Natural killer cell (primary cell): ENCODE measurements at regions not wholly inside any gene's neighbourhood (a gene's known extent, or its start where the extent isn't known, plus 50 kb on each side); places are given as distances from the start of the nearest gene placed in this dataset.

Experiments used
- ATAC-seq, 3 donors: fragments of 150-1000 bp in 2 of 3; fragments of 200-7000 bp in 1 of 3; cut with Tn5 transposase; 1 replicate in 1 of 3; 2 replicates in 2 of 3; pipeline ENCODE4 v1.10.0; 2021; ENCODE audit warnings: mild to moderate bottlenecking in 2 of 3, moderate library complexity in 2 of 3
- DNase-seq, 2 donors: peaks; one replicate each; pipeline versions ENCODE4 v3.0.0 to v3.0.0-alpha.2; 2013 to 2021; ENCODE audit warnings: mixed read lengths in 1 of 2
- H3K27ac ChIP-seq: one replicate; pipeline ENCODE4 v1.5.1; 2013; ENCODE audit warnings: mild to moderate bottlenecking, low read length
- H3K27me3 ChIP-seq: one replicate; pipeline ENCODE4 v1.6.1; 2013; ENCODE audit warnings: low read length; ENCODE audit not compliant: control insufficient read depth, insufficient read depth
- H3K36me3 ChIP-seq: one replicate; pipeline ENCODE4 v1.6.1; 2013; ENCODE audit warnings: low read length; ENCODE audit not compliant: control insufficient read depth, insufficient read depth
- H3K4me1 ChIP-seq: one replicate; pipeline ENCODE4 v1.6.1; 2013; ENCODE audit warnings: low read length; ENCODE audit not compliant: control insufficient read depth, insufficient read depth
- H3K4me3 ChIP-seq: one replicate; pipeline ENCODE4 v1.5.1; 2013; ENCODE audit warnings: low read length
- H3K9me3 ChIP-seq: one replicate; pipeline ENCODE4 v1.6.1; 2013; ENCODE audit warnings: low read length; ENCODE audit not compliant: control insufficient read depth, insufficient read depth
- H3K27ac Mint-ChIP-seq, 2 donors: one replicate each; pipeline ENCODE4 v1.8.0; 2022; ENCODE audit warnings: mild to moderate bottlenecking in 2 of 2, mixed read lengths in 2 of 2, moderate library complexity in 1 of 2
- H3K27me3 Mint-ChIP-seq, 2 donors: one replicate each; pipeline ENCODE4 v1.8.0; 2022; ENCODE audit warnings: low read depth in 2 of 2, mixed read lengths in 2 of 2
- H3K36me3 Mint-ChIP-seq: one replicate; pipeline ENCODE4 v1.8.0; 2022; ENCODE audit warnings: mixed read lengths
- H3K4me1 Mint-ChIP-seq, 2 donors: one replicate each; pipeline ENCODE4 v1.8.0; 2022; ENCODE audit warnings: mixed read lengths in 2 of 2
- H3K4me3 Mint-ChIP-seq: one replicate; pipeline ENCODE4 v1.8.0; 2022; ENCODE audit warnings: mild to moderate bottlenecking, moderate library complexity, mixed read lengths
- H3K9me3 Mint-ChIP-seq, 2 donors: one replicate each; pipeline ENCODE4 v1.8.0; 2022; ENCODE audit warnings: mixed read lengths in 2 of 2
- WGBS: methylation state at CpG from one replicate; pipeline ENCODE4 v1.1.7; 2013; ENCODE audit warnings: missing lambda C conversion rate; ENCODE audit not compliant: insufficient coverage; 5-methylcytosine and 5-hydroxymethylcytosine counted together
- intact Hi-C: fragments of 100-400 bp; cut with micrococcal nuclease; formaldehyde crosslinking; loops from one replicate; pipeline ENCODE4 v1.14.2; 2022
- TF ChIP-seq, protein P1 (sequence below): fragments of 200-600 bp; IDR thresholded peaks from one replicate; pipeline ENCODE4 v1.8.0; 2022; ENCODE audit warnings: antibody characterized with exemption

DNA sequence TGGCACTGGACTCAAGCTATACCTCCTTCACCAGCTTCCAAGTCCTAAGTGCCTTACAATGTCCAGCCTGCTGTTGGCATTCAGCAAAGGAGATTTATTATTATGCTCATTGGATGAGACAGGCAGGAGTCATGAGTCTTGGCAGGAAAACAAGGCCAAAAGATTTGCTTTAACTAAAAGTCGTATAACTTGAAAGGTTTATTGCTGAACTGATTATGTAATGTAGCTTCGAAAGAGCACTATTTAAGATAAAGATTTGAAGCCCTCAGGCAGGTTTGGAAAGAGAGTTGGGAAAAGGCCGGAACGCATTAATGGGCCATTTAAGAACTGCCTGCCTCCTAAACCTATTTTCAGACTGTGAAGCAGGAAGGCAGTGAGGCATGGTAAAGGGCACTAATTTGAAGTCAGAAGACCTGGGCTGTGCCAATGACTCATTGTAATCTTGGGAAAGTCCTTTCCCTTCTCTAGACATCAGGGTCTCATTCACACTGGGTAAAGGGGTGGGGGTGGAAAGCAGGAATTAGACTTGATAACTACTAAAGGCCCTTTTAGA is 280.5 kb upstream of the EDA2R start:
- Mint-ChIP-seq H3K27me3 (no peaks in the 10 kb centered on the region), H3K4me3 (no peak overlapping the region), H3K9me3 (peaks cover 0 to 2% of the 10 kb centered on the region in 2 donors), H3K36me3 (no peaks in the 10 kb centered on the region), H3K27ac (no peak overlapping the region), H3K4me1 (no peaks in the 10 kb centered on the region)
- Histone ChIP-seq H3K9me3 (no peaks in the 10 kb centered on the region), H3K4me3 (no peak overlapping the region), H3K36me3 (no peaks in the 10 kb centered on the region), H3K27ac (no peak overlapping the region), H3K27me3 (no peaks in the 10 kb centered on the region), H3K4me1 (no peaks in the 10 kb centered on the region)
- WGBS, result 91% methylated on average over 4 of the region's 4 CpGs
- TF ChIP-seq, protein P1, sequence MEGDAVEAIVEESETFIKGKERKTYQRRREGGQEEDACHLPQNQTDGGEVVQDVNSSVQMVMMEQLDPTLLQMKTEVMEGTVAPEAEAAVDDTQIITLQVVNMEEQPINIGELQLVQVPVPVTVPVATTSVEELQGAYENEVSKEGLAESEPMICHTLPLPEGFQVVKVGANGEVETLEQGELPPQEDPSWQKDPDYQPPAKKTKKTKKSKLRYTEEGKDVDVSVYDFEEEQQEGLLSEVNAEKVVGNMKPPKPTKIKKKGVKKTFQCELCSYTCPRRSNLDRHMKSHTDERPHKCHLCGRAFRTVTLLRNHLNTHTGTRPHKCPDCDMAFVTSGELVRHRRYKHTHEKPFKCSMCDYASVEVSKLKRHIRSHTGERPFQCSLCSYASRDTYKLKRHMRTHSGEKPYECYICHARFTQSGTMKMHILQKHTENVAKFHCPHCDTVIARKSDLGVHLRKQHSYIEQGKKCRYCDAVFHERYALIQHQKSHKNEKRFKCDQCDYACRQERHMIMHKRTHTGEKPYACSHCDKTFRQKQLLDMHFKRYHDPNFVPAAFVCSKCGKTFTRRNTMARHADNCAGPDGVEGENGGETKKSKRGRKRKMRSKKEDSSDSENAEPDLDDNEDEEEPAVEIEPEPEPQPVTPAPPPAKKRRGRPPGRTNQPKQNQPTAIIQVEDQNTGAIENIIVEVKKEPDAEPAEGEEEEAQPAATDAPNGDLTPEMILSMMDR, result no peak
- no peak for DNase-seq
- intact Hi-C loops, result no loop called here
- ATAC-seq, result no peak

DNA sequence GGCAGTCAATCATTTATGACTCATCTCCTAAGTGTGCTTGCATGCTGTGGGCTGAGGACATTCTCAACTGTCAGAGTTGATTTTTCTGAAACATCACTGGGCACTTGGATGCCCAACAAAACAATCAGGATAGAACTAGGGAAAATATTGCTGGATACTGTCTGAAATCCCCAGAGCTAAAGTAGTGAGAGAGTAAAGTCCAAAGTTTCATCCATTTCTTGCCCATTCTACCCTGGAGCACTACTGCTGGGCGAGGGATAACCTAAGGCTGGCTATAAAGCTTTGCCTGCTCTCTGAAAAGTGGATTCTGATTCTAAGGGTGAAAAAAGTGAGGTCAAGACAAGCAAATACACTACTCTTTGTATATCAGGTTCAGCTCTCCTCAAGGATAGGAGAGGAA is 279.6 kb upstream of the EDA2R start:
- no peak overlapping the region for H3K27ac Mint-ChIP-seq
- Histone ChIP-seq H3K27ac (no peak overlapping the region), H3K4me3 (no peak overlapping the region), H3K4me1 (no peaks in the 10 kb centered on the region), H3K27me3 (no peaks in the 10 kb centered on the region), H3K36me3 (no peaks in the 10 kb centered on the region), H3K9me3 (no peaks in the 10 kb centered on the region)
- no peak for ATAC-seq
- no peaks in the 10 kb centered on the region for H3K36me3 Mint-ChIP-seq
- H3K9me3 Mint-ChIP-seq, result peaks cover 0 to 2% of the 10 kb centered on the region in 2 donors
- WGBS, result 100% methylated on average over 1 of the region's 1 CpG
- H3K4me1 Mint-ChIP-seq, result no peaks in the 10 kb centered on the region
- no peak overlapping the region for H3K4me3 Mint-ChIP-seq
- no peaks in the 10 kb centered on the region for H3K27me3 Mint-ChIP-seq
- intact Hi-C loops, result no loop called here
- TF ChIP-seq, protein P1, result no peak
- DNase-seq, result no peak

GRCh38 chrX:66915893-66916292 is 277.0 kb upstream of the EDA2R start:
- Mint-ChIP-seq H3K27ac (no peak overlapping the region), H3K9me3 (peaks cover 0 to 2% of the 10 kb centered on the region in 2 donors), H3K27me3 (no peaks in the 10 kb centered on the region), H3K4me1 (no peaks in the 10 kb centered on the region), H3K36me3 (no peaks in the 10 kb centered on the region), H3K4me3 (no peak overlapping the region)
- no peaks in the 10 kb centered on the region for H3K9me3 ChIP-seq
- no peaks in the 10 kb centered on the region for H3K36me3 ChIP-seq
- H3K4me1 ChIP-seq, result no peaks in the 10 kb centered on the region
- H3K27me3 ChIP-seq, result no peaks in the 10 kb centered on the region
- TF ChIP-seq, protein P1, result no peak
- H3K27ac ChIP-seq, result no peak overlapping the region
- 55% methylated on average over 1 of the region's 2 CpGs for WGBS
- DNase-seq (no peak), ATAC-seq (no peak)
- intact Hi-C loops, result no loop called here
- no peak overlapping the region for H3K4me3 ChIP-seq

DNA sequence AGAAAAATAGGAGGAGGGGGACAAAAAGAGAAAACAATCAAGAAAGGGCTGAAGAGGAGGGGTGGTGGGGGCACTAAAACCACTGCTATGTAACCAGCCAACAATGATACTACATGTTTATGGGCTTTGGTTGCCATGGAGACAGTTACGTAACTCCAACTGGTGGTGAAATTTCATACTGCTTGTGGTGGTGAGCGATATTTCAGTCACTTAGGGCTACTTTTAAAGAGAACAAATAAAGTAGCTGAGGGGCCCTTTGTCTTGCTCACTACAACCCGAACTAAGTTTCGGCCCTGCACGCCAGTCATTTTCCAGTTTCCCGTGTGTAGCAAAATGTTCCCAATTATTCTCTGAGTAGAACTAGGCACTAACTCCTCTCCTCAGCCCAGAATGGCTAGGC is 275.2 kb upstream of the EDA2R start:
- DNase-seq, result no peak
- no peaks in the 10 kb centered on the region for H3K4me1 Mint-ChIP-seq
- TF ChIP-seq, protein P1, result no peak

More for the DNA sequence above, 275.2 kb upstream of the EDA2R start:
- no peaks in the 10 kb centered on the region for H3K9me3 ChIP-seq
- Mint-ChIP-seq H3K36me3 (no peaks in the 10 kb centered on the region), H3K9me3 (no peaks in the 10 kb centered on the region), H3K4me3 (no peak overlapping the region), H3K27ac (no peak overlapping the region), H3K27me3 (no peaks in the 10 kb centered on the region)
- H3K36me3 ChIP-seq, result no peaks in the 10 kb centered on the region
- 23% methylated on average over 6 of the region's 6 CpGs for WGBS
- H3K27ac ChIP-seq, result no peak overlapping the region
- intact Hi-C loops, result no loop called here
- H3K4me1 ChIP-seq, result no peaks in the 10 kb centered on the region
- no peak for ATAC-seq
- H3K27me3 ChIP-seq, result no peaks in the 10 kb centered on the region
- H3K4me3 ChIP-seq, result no peak overlapping the region
